Neural progenitor cell (in vitro differentiated cells): ENCODE measurements at regions not wholly inside any gene's neighbourhood (a gene's known extent, or its start where the extent isn't known, plus 50 kb on each side); places are given as distances from the start of the nearest gene placed in this dataset.

ENCODE experiments used
- DNase-seq: peaks from one replicate; pipeline ENCODE4 v3.0.0-alpha.2; 2016; ENCODE audit warnings: low spot score
- H2AFZ ChIP-seq: fragments of 200-600 bp; sonication (generic); replicated peaks from 2 replicates; pipeline ENCODE4 v1.6.1; 2016; ENCODE audit warnings: antibody characterized with exemption
- H3F3A ChIP-seq: fragments of 200-600 bp; sonication (generic); 2 replicates; pipeline ENCODE4 v1.6.1; 2016; ENCODE audit warnings: antibody characterized with exemption, low read depth
- H3K27ac ChIP-seq: fragments of 200-600 bp; sonication (generic); 2 replicates; pipeline ENCODE4 v1.5.1; 2016; ENCODE audit warnings: mild to moderate bottlenecking
- H3K27me3 ChIP-seq: fragments of 200-600 bp; sonication (generic); 2 replicates; pipeline ENCODE4 v1.6.1; 2016; ENCODE audit warnings: mild to moderate bottlenecking, moderate library complexity
- H3K36me3 ChIP-seq: fragments of 200-600 bp; sonication (generic); 2 replicates; pipeline ENCODE4 v1.5.1; 2016
- H3K4me1 ChIP-seq: fragments of 200-600 bp; sonication (generic); 2 replicates; pipeline ENCODE4 v1.6.1; 2016; ENCODE audit warnings: mixed run types
- H3K4me2 ChIP-seq: fragments of 200-600 bp; sonication (generic); 2 replicates; pipeline ENCODE4 v1.6.1; 2016
- H3K4me3 ChIP-seq: fragments of 200-600 bp; sonication (generic); 2 replicates; pipeline ENCODE4 v1.5.1; 2016
- H3K79me2 ChIP-seq: fragments of 200-600 bp; sonication (generic); 2 replicates; pipeline ENCODE4 v1.6.1; 2016; ENCODE audit warnings: low read depth
- H3K9ac ChIP-seq: fragments of 200-600 bp; sonication (generic); 2 replicates; pipeline ENCODE4 v1.6.1; 2016
- H3K9me3 ChIP-seq: fragments of 200-600 bp; sonication (generic); 2 replicates; pipeline ENCODE4 v1.5.1; 2016; ENCODE audit warnings: low read depth
- H4K20me1 ChIP-seq: fragments of 200-600 bp; sonication (generic); 2 replicates; pipeline ENCODE4 v1.6.1; 2016; ENCODE audit warnings: low read depth
- H3K27ac Mint-ChIP-seq: 3 replicates; pipeline ENCODE4 v1.8.0; 2021; ENCODE audit warnings: mixed read lengths
- H3K27me3 Mint-ChIP-seq: 2 replicates; pipeline ENCODE4 v1.8.0; 2022; ENCODE audit warnings: low read depth, mild to moderate bottlenecking, inconsistent platforms, moderate library complexity, mixed read lengths; ENCODE audit not compliant: insufficient read depth
- H3K36me3 Mint-ChIP-seq: 3 replicates; pipeline ENCODE4 v1.8.0; 2021; ENCODE audit warnings: mixed read lengths
- H3K4me1 Mint-ChIP-seq: 3 replicates; pipeline ENCODE4 v1.8.0; 2021; ENCODE audit warnings: mixed read lengths
- H3K4me3 Mint-ChIP-seq: 3 replicates; pipeline ENCODE4 v1.8.0; 2021; ENCODE audit warnings: mild to moderate bottlenecking, moderate library complexity, mixed read lengths
- H3K9me3 Mint-ChIP-seq: 3 replicates; pipeline ENCODE4 v1.8.0; 2020; ENCODE audit warnings: mixed read lengths
- EZH2 ChIP-seq: fragments of 200-600 bp; sonication (generic); IDR thresholded peaks from 2 replicates; pipeline ENCODE4 v1.6.1; 2017; ENCODE audit warnings: antibody characterized with exemption, mild to moderate bottlenecking, moderate library complexity
- EZH2phosphoT487 ChIP-seq: fragments of 200-600 bp; sonication (generic); IDR thresholded peaks from 2 replicates; pipeline ENCODE4 v1.6.1; 2017; ENCODE audit warnings: antibody characterized with exemption
- TF ChIP-seq, protein P1 (sequence below): fragments of 200-600 bp; sonication (generic); IDR thresholded peaks from 2 replicates; pipeline ENCODE4 v1.5.1; 2017; ENCODE audit warnings: antibody characterized with exemption, mild to moderate bottlenecking

DNA sequence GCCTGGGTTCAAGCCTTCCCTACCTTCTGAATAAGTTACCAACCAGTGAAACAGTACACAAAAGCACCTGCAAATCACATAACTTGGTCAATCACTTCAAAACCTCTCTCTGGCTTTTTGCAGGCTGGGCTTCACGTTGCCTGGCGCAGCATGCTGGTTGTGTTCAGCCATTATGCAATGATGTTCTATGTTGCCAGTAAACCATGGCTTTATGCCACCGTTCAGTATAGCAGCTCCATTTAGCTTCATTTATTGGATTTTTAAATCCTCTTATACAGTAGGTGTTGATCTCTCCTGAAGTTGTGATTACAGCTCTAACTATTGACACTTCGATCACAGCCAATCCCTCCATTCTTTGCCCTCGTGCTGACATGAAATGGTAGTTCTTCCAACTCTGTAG lies 233.6 kb upstream of the PTBP2 start:
- H3K27ac Mint-ChIP-seq, result no peak overlapping the region
- H3K9me3 ChIP-seq, result no peaks in the 10 kb centered on the region
- no peak for DNase-seq
- TF ChIP-seq EZH2phosphoT487 (no peak), EZH2 (no peak)
- TF ChIP-seq, protein P1, sequence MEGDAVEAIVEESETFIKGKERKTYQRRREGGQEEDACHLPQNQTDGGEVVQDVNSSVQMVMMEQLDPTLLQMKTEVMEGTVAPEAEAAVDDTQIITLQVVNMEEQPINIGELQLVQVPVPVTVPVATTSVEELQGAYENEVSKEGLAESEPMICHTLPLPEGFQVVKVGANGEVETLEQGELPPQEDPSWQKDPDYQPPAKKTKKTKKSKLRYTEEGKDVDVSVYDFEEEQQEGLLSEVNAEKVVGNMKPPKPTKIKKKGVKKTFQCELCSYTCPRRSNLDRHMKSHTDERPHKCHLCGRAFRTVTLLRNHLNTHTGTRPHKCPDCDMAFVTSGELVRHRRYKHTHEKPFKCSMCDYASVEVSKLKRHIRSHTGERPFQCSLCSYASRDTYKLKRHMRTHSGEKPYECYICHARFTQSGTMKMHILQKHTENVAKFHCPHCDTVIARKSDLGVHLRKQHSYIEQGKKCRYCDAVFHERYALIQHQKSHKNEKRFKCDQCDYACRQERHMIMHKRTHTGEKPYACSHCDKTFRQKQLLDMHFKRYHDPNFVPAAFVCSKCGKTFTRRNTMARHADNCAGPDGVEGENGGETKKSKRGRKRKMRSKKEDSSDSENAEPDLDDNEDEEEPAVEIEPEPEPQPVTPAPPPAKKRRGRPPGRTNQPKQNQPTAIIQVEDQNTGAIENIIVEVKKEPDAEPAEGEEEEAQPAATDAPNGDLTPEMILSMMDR, result no peak
- peaks cover under 1% of the 10 kb centered on the region for H3F3A ChIP-seq
- no peaks in the 10 kb centered on the region for H3K79me2 ChIP-seq
- H4K20me1 ChIP-seq, result no peaks in the 10 kb centered on the region
- peaks cover 26% of the 10 kb centered on the region for H3K4me1 Mint-ChIP-seq
- no peak overlapping the region for H3K4me3 ChIP-seq
- H3K27me3 Mint-ChIP-seq, result no peaks in the 10 kb centered on the region
- H3K27ac ChIP-seq, result no peak overlapping the region
- H3K4me2 ChIP-seq, result peak overlapping the region; percentile 48
- H3K9me3 Mint-ChIP-seq, result peaks cover 4% of the 10 kb centered on the region
- H3K4me3 Mint-ChIP-seq, result no peak overlapping the region
- H3K9ac ChIP-seq, result no peak overlapping the region
- peak overlapping the region; percentile 33 for H2AFZ ChIP-seq
- H3K36me3 Mint-ChIP-seq, result no peaks in the 10 kb centered on the region
- H3K36me3 ChIP-seq, result no peaks in the 10 kb centered on the region
- H3K4me1 ChIP-seq, result peaks cover 33% of the 10 kb centered on the region
- H3K27me3 ChIP-seq, result no peaks in the 10 kb centered on the region

DNA sequence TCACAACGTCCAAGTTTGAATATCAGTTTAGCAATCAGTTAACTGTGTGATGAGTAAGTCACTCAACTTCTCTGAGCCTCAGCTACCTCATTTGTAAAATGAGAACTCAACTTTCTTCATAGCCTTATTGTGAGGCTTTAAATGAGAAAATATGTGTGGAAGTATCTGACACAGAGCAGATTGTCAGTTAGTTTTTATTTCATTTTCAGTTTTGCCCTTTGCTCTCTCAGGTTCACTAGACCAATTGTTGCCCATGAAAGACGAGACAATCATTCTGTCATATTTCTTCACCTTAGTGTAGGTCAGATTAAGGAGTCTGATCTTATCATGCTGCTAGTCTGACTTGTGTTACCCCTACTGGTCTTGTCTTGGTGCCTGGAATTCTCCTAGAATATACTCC lies 232.8 kb upstream of the PTBP2 start:
- Mint-ChIP-seq H3K27me3 (no peaks in the 10 kb centered on the region), H3K36me3 (no peaks in the 10 kb centered on the region), H3K4me1 (peaks cover 24% of the 10 kb centered on the region), H3K4me3 (no peak overlapping the region), H3K9me3 (peaks cover 4% of the 10 kb centered on the region), H3K27ac (no peak overlapping the region)
- Histone ChIP-seq H4K20me1 (no peaks in the 10 kb centered on the region), H3F3A (no peaks in the 10 kb centered on the region), H3K9ac (no peak overlapping the region), H3K36me3 (no peaks in the 10 kb centered on the region), H3K9me3 (no peaks in the 10 kb centered on the region), H2AFZ (peak overlapping the region; percentile 33), H3K4me1 (peaks cover 32% of the 10 kb centered on the region), H3K27ac (no peak overlapping the region), H3K4me2 (no peak overlapping the region), H3K27me3 (no peaks in the 10 kb centered on the region), H3K79me2 (no peaks in the 10 kb centered on the region), H3K4me3 (no peak overlapping the region)
- no peak for TF ChIP-seq EZH2phosphoT487
- TF ChIP-seq EZH2, result no peak
- TF ChIP-seq, protein P1, result no peak
- DNase-seq, result no peak

DNA sequence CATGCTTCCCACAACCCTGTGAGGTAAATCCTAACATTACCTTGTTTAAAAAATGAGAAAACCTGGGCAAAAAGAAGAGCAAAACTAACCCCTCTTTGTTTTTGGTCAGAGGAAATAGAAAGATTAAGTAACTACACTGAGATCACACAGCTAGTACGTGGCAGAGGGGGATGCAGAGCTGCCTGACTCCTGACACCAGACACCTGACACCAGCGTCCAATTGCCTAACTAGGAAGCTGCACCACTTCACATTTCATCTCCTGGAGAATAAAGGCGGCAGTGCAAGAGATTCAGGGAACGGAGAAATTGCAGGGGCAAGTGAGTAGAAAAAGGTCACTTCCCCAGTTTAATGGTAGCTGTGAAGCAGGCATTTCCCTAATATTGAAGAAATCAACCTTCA lies 229.3 kb upstream of the PTBP2 start:
- no peaks in the 10 kb centered on the region for H3K9me3 ChIP-seq
- H3K27ac Mint-ChIP-seq, result no peak overlapping the region
- peak overlapping the region; percentile 74 for H2AFZ ChIP-seq
- H3K4me3 Mint-ChIP-seq, result no peak overlapping the region
- peak; percentile 47 for DNase-seq
- H3K27me3 Mint-ChIP-seq, result peaks cover under 1% of the 10 kb centered on the region
- no peaks in the 10 kb centered on the region for H3K9me3 Mint-ChIP-seq
- no peaks in the 10 kb centered on the region for H4K20me1 ChIP-seq
- no peaks in the 10 kb centered on the region for H3K79me2 ChIP-seq
- H3K4me1 ChIP-seq, result peaks cover 25% of the 10 kb centered on the region
- peak overlapping the region; percentile 54 for H3K4me2 ChIP-seq
- H3K9ac ChIP-seq, result no peak overlapping the region
- no peak overlapping the region for H3K4me3 ChIP-seq
- no peaks in the 10 kb centered on the region for H3F3A ChIP-seq
- H3K36me3 ChIP-seq, result no peaks in the 10 kb centered on the region
- H3K36me3 Mint-ChIP-seq, result no peaks in the 10 kb centered on the region
- peaks cover 16% of the 10 kb centered on the region for H3K4me1 Mint-ChIP-seq
- no peaks in the 10 kb centered on the region for H3K27me3 ChIP-seq
- H3K27ac ChIP-seq, result no peak overlapping the region
- TF ChIP-seq EZH2phosphoT487 (no peak), EZH2 (no peak)
- TF ChIP-seq, protein P1, result no peak
